Loucy (cell line): ENCODE measurements at regions not wholly inside any gene's neighbourhood (a gene's known extent, or its start where the extent isn't known, plus 50 kb on each side); places are given as distances from the start of the nearest gene placed in this dataset.

Experiments used
- H2AFZ ChIP-seq: fragments of 200-600 bp; sonication (generic); 2 replicates; pipeline ENCODE4 v1.6.0; 2016; ENCODE audit warnings: antibody characterized with exemption, mild to moderate bottlenecking, low read length, moderate library complexity
- H3F3A ChIP-seq: fragments of 200-600 bp; 2 replicates; pipeline ENCODE4 v1.6.0; 2016; ENCODE audit warnings: antibody characterized with exemption, low read depth, mild to moderate bottlenecking
- H3K27me3 ChIP-seq: fragments of 200-600 bp; sonication (generic); 2 replicates; pipeline ENCODE4 v1.6.1; 2014; ENCODE audit warnings: low read length, mild to moderate bottlenecking; ENCODE audit not compliant: insufficient read depth, poor library complexity, severe bottlenecking
- H3K36me3 ChIP-seq: fragments of 200-600 bp; sonication (generic); 2 replicates; pipeline ENCODE4 v1.6.1; 2016; ENCODE audit warnings: low read length; ENCODE audit not compliant: insufficient read depth
- H3K4me1 ChIP-seq: fragments of 200-600 bp; sonication (generic); 2 replicates; pipeline ENCODE4 v1.5.1; 2014; ENCODE audit warnings: low read length, mild to moderate bottlenecking; ENCODE audit not compliant: insufficient read depth, poor library complexity, severe bottlenecking
- H3K4me2 ChIP-seq: fragments of 200-600 bp; sonication (generic); 2 replicates; pipeline ENCODE4 v1.6.0; 2014; ENCODE audit warnings: antibody characterized with exemption, low read length, low read depth, mild to moderate bottlenecking; ENCODE audit not compliant: poor library complexity, severe bottlenecking
- H3K4me3 ChIP-seq: fragments of 200-600 bp; sonication (generic); 2 replicates; pipeline ENCODE4 v1.5.1; 2014; ENCODE audit warnings: low read length, mild to moderate bottlenecking, mixed read lengths; ENCODE audit not compliant: poor library complexity, severe bottlenecking
- H3K79me2 ChIP-seq: fragments of 200-600 bp; sonication (generic); 2 replicates; pipeline ENCODE4 v1.6.1; 2014; ENCODE audit warnings: low read length; ENCODE audit not compliant: insufficient read depth
- H3K9ac ChIP-seq: fragments of 200-600 bp; sonication (generic); 2 replicates; pipeline ENCODE4 v1.6.0; 2014; ENCODE audit warnings: mild to moderate bottlenecking, low read depth, low read length, moderate library complexity; ENCODE audit not compliant: poor library complexity, severe bottlenecking
- H3K9me2 ChIP-seq: fragments of 200-600 bp; sonication (generic); replicated peaks from 2 replicates; pipeline ENCODE4 v1.6.1; 2016; ENCODE audit warnings: low read depth, low read length, mixed read lengths
- H3K9me3 ChIP-seq: fragments of 200-600 bp; sonication (generic); 2 replicates; pipeline ENCODE4 v1.6.1; 2014; ENCODE audit warnings: mild to moderate bottlenecking, antibody characterized with exemption, low read length, low read depth; ENCODE audit not compliant: insufficient read depth
- H4K20me1 ChIP-seq: fragments of 200-600 bp; sonication (generic); 2 replicates; pipeline ENCODE4 v1.6.0; 2014; ENCODE audit warnings: antibody characterized with exemption, low read length, mild to moderate bottlenecking; ENCODE audit not compliant: insufficient read depth, poor library complexity, severe bottlenecking
- CTCF ChIP-seq: fragments of 200-600 bp; sonication (generic); conservative IDR thresholded peaks from 2 replicates; pipeline ENCODE4 v1.5.1; 2014; ENCODE audit warnings: mild to moderate bottlenecking, antibody characterized with exemption, low read length
- EZH2phosphoT487 ChIP-seq: fragments of 200-600 bp; IDR thresholded peaks from 2 replicates; pipeline ENCODE4 v1.6.1; 2018; ENCODE audit warnings: antibody characterized with exemption, mild to moderate bottlenecking, moderate library complexity, borderline replicate concordance

GRCh38 chr2:240325016-240326007, 110.2 kb upstream of the GPC1 start:
- no peaks in the 10 kb centered on the region for H3K9me2 ChIP-seq
- no peak overlapping the region for H2AFZ ChIP-seq
- no peaks in the 10 kb centered on the region for H3K27me3 ChIP-seq
- H3F3A ChIP-seq = no peaks in the 10 kb centered on the region
- no peaks in the 10 kb centered on the region for H3K4me1 ChIP-seq
- TF ChIP-seq EZH2phosphoT487 = no peak
- TF ChIP-seq CTCF = no peak
- no peak overlapping the region for H3K9ac ChIP-seq
- no peak overlapping the region for H3K4me3 ChIP-seq
- H3K9me3 ChIP-seq = peaks cover 5% of the 10 kb centered on the region; the same call in 1 of the 2 replicates
- H3K36me3 ChIP-seq = no peaks in the 10 kb centered on the region
- no peaks in the 10 kb centered on the region for H3K79me2 ChIP-seq
- no peak overlapping the region for H3K4me2 ChIP-seq
- no peaks in the 10 kb centered on the region for H4K20me1 ChIP-seq

GRCh38 chr2:240326246-240326645, 109.2 kb upstream of the GPC1 start:
- Histone ChIP-seq H4K20me1 (no peaks in the 10 kb centered on the region), H3K4me1 (no peaks in the 10 kb centered on the region), H3K9me2 (no peaks in the 10 kb centered on the region), H3K9me3 (peaks cover 5% of the 10 kb centered on the region; the same call in 1 of the 2 replicates), H3K9ac (no peak overlapping the region), H2AFZ (no peak overlapping the region), H3K79me2 (no peaks in the 10 kb centered on the region), H3K36me3 (no peaks in the 10 kb centered on the region), H3K4me3 (no peak overlapping the region), H3K4me2 (no peak overlapping the region), H3F3A (no peaks in the 10 kb centered on the region), H3K27me3 (no peaks in the 10 kb centered on the region)
- TF ChIP-seq CTCF (no peak), EZH2phosphoT487 (no peak)

GRCh38 chr2:240326886-240327285, 108.6 kb upstream of the GPC1 start:
- no peaks in the 10 kb centered on the region for H3F3A ChIP-seq
- no peaks in the 10 kb centered on the region for H3K4me1 ChIP-seq
- no peaks in the 10 kb centered on the region for H3K9me2 ChIP-seq
- H3K4me2 ChIP-seq = no peak overlapping the region
- H3K9ac ChIP-seq = no peak overlapping the region
- no peak for TF ChIP-seq EZH2phosphoT487
- no peak for TF ChIP-seq CTCF
- H2AFZ ChIP-seq = no peak overlapping the region
- H3K27me3 ChIP-seq = no peaks in the 10 kb centered on the region
- H3K9me3 ChIP-seq = peaks cover 5% of the 10 kb centered on the region; the same call in 1 of the 2 replicates
- H3K36me3 ChIP-seq = no peaks in the 10 kb centered on the region
- H4K20me1 ChIP-seq = no peaks in the 10 kb centered on the region
- no peaks in the 10 kb centered on the region for H3K79me2 ChIP-seq
- no peak overlapping the region for H3K4me3 ChIP-seq
